Stimulated activated CD4-positive, alpha-beta T cell treated with anti-CD3 and anti-CD28 coated beads, Interleukin-12 subunit alpha, Interleukin-12 subunit beta, amount 100 ng/mL, for 48 hours (primary cell): ENCODE measurements at regions not wholly inside any gene's neighbourhood (a gene's known extent, or its start where the extent isn't known, plus 50 kb on each side); places are given as distances from the start of the nearest gene placed in this dataset.
"Not testable (repeated sequence)": the region's sequence is repeated elsewhere in the genome, so short reads cannot be mapped to it uniquely, and the experiment has no call there.

Experiments used
- DNase-seq, 3 donors: peaks; one replicate each; pipeline ENCODE4 v3.0.0-alpha.2; 2020; ENCODE audit warnings: low read depth in 2 of 3, low spot score in 1 of 3

DNA sequence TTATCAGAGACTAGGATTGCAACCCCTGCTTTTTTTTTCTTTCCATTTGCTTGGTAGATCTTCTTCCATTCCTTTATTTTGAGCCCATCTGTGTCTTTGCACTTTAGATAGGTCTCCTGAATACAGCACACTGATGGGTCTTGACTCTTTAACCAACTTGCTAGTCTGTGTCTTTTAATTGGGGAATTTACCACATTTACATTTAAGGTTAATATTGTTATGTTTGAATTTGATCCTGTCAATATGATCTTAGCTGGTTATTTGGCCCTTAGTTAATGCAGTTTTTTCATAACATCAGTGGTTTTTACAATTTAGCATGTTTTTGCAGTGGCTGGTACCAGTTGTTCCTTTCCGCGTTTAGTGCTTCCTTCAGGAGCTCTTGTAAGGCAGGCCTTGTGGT lies 437.2 kb downstream of the ARL4A start:
- not testable (repeated sequence) for DNase-seq

DNA sequence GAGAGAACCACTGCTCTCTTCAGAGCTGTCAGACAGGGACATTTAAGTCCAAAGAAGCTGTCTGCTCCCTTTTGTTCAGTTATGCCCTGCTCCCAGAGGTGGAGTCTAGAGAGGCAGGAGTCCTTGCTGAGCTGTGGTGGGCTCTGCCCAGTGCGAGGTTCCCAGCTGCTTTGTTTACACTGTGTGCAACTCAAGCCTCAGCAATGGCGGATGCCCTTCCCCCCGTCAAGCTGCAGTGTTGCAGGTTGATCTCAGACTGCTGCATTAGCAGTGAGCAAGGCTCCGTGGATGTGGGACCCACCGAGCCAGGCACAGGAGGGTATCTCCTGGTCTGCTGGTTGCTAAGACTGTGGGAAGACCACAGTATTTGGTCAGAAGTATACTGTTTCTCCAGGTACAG lies 438.9 kb downstream of the ARL4A start:
- DNase-seq: no peak

DNA sequence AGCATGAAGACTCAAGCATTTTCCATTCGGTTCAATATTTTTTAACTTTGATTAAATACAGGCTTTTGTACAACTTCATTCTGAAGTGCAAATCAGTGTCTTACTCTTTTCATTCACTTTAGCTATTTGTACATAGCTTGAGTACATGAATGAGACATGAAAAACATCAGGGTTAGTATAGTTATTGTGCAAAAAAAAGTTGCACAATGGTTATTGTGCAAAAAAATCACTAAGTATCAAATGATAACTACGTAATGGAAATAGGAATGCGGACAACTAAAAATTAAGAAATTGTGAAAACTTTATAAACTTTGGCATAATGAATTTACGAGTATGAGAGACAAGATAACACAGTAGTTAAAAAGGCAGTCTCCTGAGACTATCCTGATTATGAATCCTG lies 442.9 kb downstream of the ARL4A start:
- DNase-seq: no peak

DNA sequence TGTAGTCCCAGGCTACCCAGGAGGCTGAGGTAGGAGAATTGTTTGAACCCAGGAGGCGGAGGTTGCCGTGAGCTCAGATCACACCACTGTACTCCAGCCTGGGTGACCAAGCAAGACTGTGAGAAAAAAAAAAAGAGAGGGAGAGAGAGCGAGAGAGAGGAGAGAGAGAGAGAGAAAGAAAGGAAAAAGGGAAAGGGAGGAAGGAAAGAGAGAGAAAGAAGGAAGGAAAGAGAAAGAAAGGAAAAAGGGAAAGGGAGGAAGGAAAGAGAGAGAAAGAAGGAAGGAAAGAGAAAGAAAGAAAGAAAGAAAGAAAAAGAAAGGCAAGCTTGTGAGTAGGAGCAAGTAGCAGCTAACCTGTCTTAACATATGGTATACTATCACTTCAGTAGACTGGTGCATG lies 443.5 kb downstream of the ARL4A start:
- DNase-seq: not testable (repeated sequence)

DNA sequence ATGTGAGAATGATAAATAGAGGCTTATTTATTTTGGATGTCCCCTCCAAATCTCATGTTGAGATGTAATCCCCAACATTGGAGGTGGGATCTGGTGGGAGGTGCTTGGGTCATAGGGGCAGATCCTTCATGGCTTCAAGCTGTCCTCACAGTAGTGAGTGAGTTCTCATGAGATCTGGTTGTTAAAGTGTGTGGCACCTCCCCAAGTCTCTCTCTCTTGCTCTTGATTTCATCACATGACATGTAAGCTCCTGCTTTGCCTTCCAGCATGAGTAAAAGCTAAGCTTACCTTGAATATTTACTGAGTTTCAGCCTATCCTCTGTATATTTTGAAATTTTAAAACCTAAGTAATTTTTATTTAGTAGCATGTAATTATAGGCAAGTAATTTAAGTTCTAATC lies 444.9 kb downstream of the ARL4A start:
- DNase-seq: no peak

DNA sequence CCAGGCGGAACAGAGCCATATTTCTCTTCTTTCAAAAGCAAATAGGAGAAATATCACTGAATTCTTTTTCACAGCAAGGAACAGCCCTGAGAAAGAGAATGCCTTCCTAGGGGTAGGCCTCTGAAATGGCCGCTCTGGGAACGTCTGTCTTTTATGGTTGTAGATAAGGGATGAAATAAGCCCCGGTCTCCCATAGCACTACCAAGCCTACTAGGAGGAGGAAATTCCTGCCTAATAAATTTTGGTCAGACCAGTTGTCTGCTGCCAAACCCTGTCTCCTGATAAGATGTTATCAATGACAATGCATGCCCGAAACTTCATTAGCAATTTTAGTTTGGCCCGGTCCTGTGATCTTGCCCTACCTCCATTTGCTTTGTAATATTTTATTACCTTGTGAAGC lies 448.9 kb downstream of the ARL4A start:
- not testable (repeated sequence) for DNase-seq

DNA sequence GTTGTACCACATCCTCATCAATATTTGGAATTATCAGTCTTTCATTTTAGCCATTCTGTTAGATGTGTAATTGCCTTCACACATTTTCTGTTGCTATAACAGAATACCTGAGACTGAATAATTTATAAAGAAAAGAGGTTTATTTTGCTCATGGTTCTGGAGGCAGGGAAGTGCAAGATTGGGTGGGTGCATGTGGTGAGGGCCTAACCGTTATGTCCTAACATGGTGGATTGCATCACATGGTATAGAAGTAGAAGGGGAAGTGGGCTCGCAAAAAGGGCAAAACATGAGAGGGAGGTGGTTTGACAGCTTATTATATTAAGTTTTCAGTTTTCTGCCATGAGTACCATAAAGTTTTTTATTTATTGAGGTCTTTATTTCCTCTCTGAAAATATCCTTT lies 452.0 kb downstream of the ARL4A start:
- no peak for DNase-seq

DNA sequence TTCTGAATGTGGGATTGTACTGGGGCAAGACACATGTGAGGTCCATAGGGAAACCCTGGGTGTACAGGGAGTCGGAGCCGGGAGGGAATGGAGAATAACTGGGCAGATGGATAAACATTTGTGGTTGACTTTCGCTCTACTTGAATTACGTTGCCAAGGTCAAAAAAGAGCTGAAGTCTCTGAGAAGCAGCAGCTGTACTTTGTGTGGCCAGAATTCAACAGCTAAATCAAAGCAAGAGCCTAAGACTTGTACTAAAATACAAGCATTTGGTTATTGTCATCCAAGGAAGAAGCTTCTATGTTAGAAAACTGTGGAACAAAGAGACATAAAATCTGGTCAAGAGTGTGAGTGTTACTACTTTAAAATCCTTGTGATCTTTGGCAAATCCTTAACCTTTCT lies 457.2 kb downstream of the ARL4A start:
- DNase-seq: no peak

DNA sequence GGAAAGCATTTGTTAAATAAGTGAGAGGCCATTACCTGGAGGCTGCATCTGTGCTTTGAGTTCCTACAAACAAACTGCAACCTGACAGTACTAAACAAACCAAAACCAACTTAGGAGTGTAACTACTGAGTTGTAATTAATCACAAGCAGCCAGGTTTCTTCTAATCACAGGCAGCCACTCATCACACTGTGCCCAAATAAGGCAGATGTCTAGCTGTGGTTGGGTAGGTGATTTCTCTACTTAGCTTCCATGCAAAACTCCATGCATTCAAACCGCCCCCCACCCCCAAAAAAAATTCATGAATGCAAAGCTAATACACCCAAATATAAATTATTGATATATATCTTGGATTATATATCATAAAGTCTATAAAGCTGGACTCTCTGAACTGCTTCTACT lies 461.1 kb downstream of the ARL4A start:
- no peak for DNase-seq

DNA sequence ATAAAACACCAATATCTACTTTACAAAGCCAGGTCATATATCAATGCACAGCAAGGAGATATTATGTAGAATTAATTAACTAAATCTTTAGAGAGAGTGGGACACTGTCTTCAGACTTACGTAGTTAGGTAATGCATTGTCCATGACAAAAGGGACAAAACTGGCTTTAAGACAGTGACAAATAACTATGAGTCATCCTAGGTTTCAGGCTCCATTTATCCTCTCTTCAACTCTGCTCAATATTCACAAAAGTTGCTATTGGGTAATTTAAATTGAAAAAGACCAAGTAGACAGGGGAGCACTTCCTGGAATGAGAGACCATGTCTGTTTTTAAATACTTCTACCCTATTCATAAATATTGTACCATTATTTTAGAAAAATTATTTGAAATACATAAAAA lies 464.5 kb downstream of the ARL4A start:
- DNase-seq: no peak

DNA sequence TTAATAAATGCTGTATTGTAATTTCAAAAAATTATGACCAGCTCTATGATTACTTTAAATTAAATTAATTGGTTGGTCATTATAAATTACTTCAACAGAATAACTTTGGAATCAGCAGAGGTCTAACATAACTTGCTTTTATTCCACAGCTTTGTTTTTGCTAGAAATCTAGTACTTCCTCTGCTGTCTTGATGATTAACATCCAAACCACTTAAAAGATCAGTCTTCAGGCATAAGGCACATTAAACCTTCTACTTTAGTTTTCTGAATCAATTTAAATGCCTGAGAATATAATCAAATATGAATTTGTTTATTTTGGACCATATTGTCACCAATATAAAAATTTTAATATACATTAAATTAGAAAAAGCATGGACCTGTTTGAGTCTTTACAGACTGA lies 465.3 kb downstream of the ARL4A start:
- no peak for DNase-seq

DNA sequence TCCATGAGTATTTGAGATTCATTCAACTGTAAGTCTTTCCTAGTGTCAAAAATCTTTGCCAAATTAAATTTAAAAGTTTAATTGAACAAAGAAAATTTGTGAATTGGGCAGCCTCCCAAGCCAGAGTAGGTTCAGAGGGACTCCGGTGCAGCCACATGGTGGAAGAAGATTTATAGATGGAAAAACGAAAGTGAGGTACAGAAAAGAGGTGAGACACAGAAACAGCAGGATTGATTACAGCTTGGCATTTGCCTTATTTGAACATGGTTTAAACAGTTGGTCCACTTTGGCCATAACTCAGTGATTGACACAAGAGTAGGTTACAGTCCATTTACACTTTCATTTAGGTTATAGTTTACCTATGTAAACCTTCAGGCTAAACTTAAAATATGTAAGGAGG lies 465.8 kb downstream of the ARL4A start:
- no peak for DNase-seq

DNA sequence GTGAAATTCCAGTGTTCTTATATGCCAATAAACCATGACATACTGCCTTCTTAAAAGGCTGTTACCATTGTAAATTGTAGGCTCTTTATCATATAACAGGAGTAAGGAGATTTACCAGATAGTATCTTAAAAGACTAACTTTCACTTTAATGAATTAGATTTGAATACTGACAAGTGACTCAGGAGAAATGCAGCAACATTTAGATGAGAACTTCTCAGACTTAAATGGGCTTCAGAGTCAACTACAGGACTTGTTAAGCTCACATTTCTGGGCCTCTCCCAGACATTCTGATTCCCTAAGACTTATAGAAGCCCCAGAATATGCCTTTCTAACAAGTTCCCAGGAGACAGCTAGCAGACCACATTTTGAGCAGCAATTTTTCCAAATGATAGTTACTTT lies 466.3 kb downstream of the ARL4A start:
- DNase-seq: no peak

DNA sequence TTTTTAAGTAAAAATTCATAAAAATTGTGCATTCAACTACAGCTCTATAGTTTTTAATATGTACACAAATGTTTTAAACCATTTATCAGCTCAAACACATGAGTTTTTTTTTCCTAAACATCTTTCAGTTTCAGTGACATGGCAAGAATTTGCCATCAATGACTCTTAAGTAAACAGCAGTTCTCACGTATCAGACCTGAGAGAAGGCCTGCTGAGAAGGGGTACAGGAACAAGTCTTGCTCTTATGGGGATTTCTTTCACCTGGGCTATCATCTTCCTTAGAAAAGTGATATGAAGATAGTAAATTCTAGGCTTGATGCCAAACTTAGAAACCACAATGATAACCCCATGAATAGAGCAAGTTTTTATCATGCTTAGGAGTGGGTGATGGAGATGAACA lies 467.8 kb downstream of the ARL4A start:
- no peak for DNase-seq

DNA sequence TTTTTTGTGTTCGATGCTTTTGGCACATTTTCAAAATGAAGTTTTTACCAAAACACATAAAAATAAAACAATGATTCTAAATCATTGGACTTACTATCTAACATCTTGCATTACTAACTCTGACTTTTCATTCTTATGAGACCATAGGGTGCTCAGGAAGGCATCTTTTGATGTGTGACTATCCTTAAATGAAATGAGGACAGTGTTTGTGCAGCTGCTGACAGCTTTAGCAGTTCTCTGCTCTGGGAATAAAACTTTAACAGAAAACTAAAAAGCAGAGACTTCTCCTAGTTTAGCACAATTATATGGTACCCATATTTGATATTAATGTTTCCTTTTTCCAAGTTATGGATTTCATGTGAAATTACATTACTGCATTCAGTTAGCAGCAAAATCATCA lies 471.6 kb downstream of the ARL4A start:
- DNase-seq: no peak

DNA sequence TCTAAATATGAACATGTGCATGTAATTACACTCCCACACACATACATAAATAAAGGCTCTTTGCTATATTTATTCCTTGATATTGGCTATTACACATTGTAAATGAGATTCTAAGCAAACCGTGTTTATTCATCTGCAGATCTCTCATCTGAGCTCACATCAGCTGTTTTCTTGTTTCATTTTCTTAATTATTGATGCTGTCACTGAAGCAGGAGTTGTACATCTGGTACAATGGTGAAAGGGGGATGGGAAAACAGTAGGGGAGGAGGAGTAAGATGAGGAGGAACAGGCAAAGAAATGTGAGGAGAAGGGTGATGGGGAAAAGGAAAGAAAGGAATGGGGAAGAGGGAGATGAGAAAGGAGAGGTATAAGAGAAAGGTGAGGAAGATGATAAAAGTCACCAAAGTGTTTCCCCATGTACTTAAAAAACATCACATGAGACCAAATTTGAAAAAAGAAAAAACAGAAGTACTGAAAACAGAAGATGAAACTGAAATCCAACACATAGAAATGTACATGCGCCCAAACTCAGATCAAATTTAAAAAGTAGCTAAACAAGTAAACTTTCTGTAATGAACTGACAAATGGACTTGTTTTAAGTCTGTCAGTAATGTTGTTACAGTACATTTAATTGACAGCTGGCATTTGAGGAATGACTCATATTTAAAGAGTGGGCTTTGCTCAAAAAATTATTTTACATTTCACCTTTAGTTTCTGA lies 472.2 kb downstream of the ARL4A start:
- DNase-seq: no peak

DNA sequence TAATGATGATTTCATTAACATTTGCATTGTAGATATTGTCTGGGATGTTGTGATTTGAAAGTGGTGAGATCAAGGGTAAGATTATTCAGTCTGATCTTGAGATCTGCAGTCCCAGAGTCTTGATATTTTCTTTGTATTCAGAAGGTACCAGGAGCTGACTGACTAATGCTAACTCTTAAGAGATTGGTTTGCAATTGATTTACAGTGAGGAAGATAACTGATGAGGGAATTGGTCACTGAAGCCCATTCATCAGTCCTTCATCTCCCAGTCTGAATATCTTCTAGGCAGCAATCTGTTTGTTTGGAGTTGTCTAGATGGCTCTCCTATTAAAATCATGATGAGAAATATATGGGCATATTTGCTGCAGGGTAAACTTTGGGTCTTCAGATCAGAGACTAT lies 473.7 kb downstream of the ARL4A start:
- no peak for DNase-seq

DNA sequence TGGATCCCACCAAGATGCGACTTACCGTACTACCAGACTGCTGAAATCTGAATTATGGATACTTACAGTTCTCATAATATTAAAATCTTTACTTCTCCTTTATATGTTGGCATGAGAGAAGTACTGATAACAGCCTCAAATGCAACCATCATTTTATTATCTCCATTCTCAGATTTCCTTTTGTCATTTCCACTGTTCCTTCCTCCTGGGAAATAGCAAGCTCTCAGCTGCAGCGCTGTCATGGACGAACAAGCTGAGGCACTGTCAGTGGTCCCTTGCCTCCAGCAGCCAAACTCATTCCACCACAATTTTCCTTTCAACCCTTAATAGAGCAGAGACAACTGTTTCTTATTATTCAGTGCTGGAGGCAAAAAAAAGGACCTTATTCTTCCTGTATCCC lies 478.4 kb downstream of the ARL4A start:
- DNase-seq: no peak

DNA sequence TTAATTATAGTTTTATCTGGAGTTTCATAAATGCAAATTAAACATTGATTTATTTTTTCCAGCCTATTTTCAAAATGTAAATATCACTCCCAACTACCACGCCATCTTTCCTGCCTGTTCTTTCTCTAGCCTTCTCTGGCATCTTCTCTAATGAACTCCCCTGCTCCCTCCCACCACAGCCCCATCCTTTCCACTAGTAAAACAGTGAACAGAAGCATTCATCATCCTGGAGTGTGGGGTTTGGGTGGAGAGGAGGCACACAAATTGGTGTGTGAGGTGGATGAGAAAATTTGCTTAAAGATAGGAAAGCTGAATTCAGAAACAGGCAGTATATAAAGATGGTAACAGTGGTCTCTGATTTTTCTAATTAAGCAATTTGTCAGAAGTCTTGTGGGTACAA lies 479.4 kb downstream of the ARL4A start:
- no peak for DNase-seq

DNA sequence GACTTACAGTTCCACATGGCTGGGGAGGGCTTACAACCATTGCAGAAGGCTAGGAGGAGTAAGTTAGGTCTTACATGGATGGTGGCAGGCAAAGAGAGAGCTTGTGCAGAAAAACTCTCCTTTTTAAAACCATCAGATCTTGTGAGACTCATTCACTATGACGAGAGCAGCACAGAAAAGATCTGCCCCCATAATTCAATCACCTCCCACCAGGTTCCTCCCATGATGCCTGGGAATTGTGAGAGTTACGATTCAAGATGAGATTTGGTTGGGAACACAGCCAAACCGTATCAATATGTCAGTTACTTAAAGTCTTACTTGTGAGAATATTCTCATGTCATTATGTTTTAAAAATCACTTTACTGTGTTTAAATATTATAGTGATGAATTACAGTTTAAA lies 481.9 kb downstream of the ARL4A start:
- DNase-seq: no peak

DNA sequence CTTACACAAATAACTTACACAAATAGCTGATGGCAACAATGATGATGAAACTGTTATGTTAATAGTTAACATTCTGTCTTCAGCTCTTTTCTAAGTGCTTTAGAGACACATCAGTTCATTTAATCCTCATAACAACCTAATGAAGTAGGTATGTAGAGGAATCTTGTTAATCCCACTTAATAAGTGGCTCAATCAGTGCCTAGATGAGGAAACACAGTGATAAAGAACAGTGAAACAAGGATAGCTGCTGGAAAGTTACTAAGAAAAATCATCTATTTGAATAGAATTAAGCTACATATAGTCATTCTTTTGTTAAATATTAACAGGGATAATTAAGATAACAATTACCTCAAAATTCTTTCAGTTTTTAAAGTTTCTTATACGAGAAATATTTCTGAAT lies 487.6 kb downstream of the ARL4A start:
- no peak for DNase-seq

DNA sequence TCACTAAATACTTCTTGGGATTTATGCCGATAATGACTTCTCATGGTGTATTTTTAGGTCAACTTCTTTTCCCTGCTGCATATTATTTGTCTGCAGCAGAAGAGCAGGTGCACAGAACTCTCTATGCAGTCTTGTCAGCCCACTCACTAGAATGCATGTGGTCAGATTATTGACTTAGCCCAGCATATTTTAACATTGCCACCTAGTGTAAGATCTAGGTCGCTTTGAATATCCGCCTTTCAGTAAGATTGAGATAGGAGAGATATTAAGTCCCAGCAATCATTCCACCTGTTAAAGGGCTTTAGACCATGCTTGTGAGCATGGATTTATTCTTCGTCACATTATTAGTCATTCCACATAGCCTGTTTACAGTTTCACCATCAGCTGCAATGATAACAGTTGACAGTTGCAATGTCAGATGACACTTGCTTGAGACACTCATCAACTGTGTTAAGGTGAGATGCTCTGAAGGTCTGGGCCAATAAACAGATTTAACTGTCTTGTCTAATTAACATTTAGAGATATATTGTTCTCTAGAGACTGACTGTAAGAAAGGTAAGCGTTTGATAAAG lies 491.7 kb downstream of the ARL4A start:
- DNase-seq: no peak

DNA sequence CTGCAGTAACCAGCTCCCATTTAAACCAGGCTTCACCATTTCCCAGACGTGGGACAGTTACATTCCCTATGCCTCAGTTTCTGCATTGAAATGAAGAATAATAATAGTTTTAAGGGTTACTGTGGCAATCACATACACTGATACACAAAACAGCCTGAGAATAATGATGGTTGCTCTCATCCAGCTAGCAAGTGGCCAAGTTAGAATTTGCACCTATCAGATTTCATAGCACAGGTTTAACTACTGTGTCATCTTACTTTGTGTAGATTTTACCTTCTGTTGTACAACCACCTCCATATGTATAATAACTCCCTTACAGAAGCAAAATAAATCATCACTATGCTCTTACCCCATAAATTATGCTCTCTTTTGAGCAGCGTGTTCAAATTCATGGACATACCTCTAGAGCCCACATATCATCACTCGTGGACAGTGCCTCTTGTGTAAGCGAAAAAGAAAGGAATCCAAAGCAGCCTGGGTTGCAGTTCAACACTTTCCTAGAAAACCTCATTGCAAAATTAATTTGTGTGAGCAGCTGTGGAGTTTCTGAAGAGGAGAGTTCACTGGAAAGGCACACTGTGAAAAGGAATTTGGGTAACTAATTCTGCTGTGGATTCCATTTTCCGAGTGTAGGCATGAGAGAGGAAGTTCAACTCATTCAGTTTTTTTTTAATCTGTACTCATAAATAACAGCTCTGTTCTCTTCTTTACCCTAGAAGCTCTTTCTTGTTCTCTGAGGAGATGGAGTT lies 492.5 kb downstream of the ARL4A start:
- no peak for DNase-seq
